GM12878 (cell line): ENCODE measurements at regions not wholly inside any gene's neighbourhood (a gene's known extent, or its start where the extent isn't known, plus 50 kb on each side); places are given as distances from the start of the nearest gene placed in this dataset.

Experiments
- ATAC-seq: fragments of 200-7000 bp; cut with Tn5 transposase; 3 replicates; pipeline ENCODE4 v1.9.1; 2020; ENCODE audit warnings: mild to moderate bottlenecking, moderate library complexity
- BruUV-seq: library from RNA; stranded (reverse); fragments of 400-500 nt; replicated peaks from 2 replicates; lab custom pipeline; 2021; lab: Mats Ljungman, UMichigan
- CTCF ChIA-PET: fragments of 300-600 bp; sonication (Branson Sonifier 250); formaldehyde crosslinking; extraction: SDS; loops from one replicate; lab custom pipeline; 2021; ENCODE audit warnings: inconsistent platforms; lab: Yijun Ruan, JAX
- POLR2A ChIA-PET: fragments of 350-600 bp; formaldehyde crosslinking; extraction: SDS; loops from one replicate; lab custom pipeline; 2021; ENCODE audit warnings: inconsistent platforms; lab: Charles Lee
- RAD21 ChIA-PET: fragments of 300-600 bp; sonication (Branson Sonifier 250); formaldehyde crosslinking; loops from one replicate; lab custom pipeline; 2023; ENCODE audit warnings: antibody characterized with exemption; ENCODE audit not compliant: unreplicated experiment; lab: Charles Lee
- SMC1A ChIA-PET: fragments of 300-600 bp; sonication (Branson Sonifier 250); formaldehyde crosslinking; loops from one replicate; lab custom pipeline; 2023; ENCODE audit not compliant: unreplicated experiment, uncharacterized antibody; lab: Charles Lee
- DNase-seq: peaks from one replicate; pipeline ENCODE4 v3.0.0-alpha.2; 2011; ENCODE audit warnings: low read depth, low spot score
- FAIRE-seq: peaks from 3 replicates; lab custom pipeline; 2011; peaks lifted over from hg19 to GRCh38; lab: Jason Lieb, UNC
- H2AFZ ChIP-seq: 2 replicates; pipeline ENCODE4 v1.6.0; 2011; ENCODE audit warnings: low read depth, low read length, control low read depth; ENCODE audit not compliant: control insufficient read depth
- H3K27ac ChIP-seq: 2 replicates; pipeline ENCODE4 v1.5.1; 2011; ENCODE audit warnings: control low read depth; ENCODE audit not compliant: control insufficient read depth, insufficient read depth
- H3K27me3 ChIP-seq, 2 experiments: replicated peaks in 1 of 2; 2 replicates each; pipeline versions ENCODE4 v1.6.0 to v1.6.1; 2011; ENCODE audit warnings: low read length in 1 of 2; ENCODE audit not compliant: control insufficient read depth in 2 of 2, insufficient read depth in 2 of 2
- H3K36me3 ChIP-seq, 2 experiments: 2 replicates each; pipeline ENCODE4 v1.5.1; 2011; ENCODE audit warnings: low read length in 1 of 2; ENCODE audit not compliant: control insufficient read depth in 2 of 2, insufficient read depth in 2 of 2
- H3K4me1 ChIP-seq: 2 replicates; pipeline ENCODE4 v1.6.1; 2011; ENCODE audit warnings: mild to moderate bottlenecking, low read length, moderate library complexity, mixed read lengths; ENCODE audit not compliant: control insufficient read depth, insufficient read depth
- H3K4me2 ChIP-seq: 2 replicates; pipeline ENCODE4 v1.6.0; 2011; ENCODE audit warnings: control low read depth; ENCODE audit not compliant: control insufficient read depth, insufficient read depth
- H3K4me3 ChIP-seq: fragments of 200-600 bp; sonication (generic); 2 replicates; pipeline ENCODE4 v1.5.1; 2016
- H3K79me2 ChIP-seq: 2 replicates; pipeline ENCODE4 v1.6.0; 2011; ENCODE audit warnings: low read length; ENCODE audit not compliant: control insufficient read depth, insufficient read depth
- H3K9ac ChIP-seq: 2 replicates; pipeline ENCODE4 v1.8.0; 2011; ENCODE audit warnings: low read length, control low read depth, mixed read lengths; ENCODE audit not compliant: control insufficient read depth, insufficient read depth
- H3K9me3 ChIP-seq: replicated peaks from 3 replicates; pipeline ENCODE4 v1.5.1; 2011; ENCODE audit warnings: mild to moderate bottlenecking, low read length; ENCODE audit not compliant: control insufficient read depth, insufficient read depth
- H4K20me1 ChIP-seq: 2 replicates; pipeline ENCODE4 v1.6.0; 2011; ENCODE audit not compliant: control insufficient read depth, insufficient read depth
- EED ChIP-seq: sonication (generic); IDR thresholded peaks from 2 replicates; pipeline ENCODE4 v1.6.1; 2016; ENCODE audit warnings: antibody characterized with exemption, low read depth
- EP300 ChIP-seq, 2 experiments: fragments of 150-350 bp in 1 of 2; IDR thresholded peaks; 2 replicates each; pipeline ENCODE4 v1.6.1; 2011 to 2012; ENCODE audit warnings: low read depth in 2 of 2, low read length in 2 of 2, borderline replicate concordance in 1 of 2, improper control_type of control experiment in 1 of 2, inconsistent platforms in 1 of 2; ENCODE audit not compliant: control insufficient read depth in 1 of 2
- GABPA ChIP-seq: IDR thresholded peaks from 2 replicates; pipeline ENCODE4 v1.6.1; 2014; ENCODE audit warnings: antibody characterized with exemption, low read depth, mild to moderate bottlenecking, inconsistent platforms
- IRF4 ChIP-seq: IDR thresholded peaks from 2 replicates; pipeline ENCODE4 v1.6.1; 2011; ENCODE audit warnings: low read depth, low read length
- MEF2A ChIP-seq: IDR thresholded peaks from 2 replicates; pipeline ENCODE4 v1.6.1; 2011; ENCODE audit warnings: low read depth, mild to moderate bottlenecking, low read length, moderate library complexity; ENCODE audit not compliant: insufficient read depth
- MLLT1 ChIP-seq: fragments of 450-650 bp; IDR thresholded peaks from 2 replicates; pipeline ENCODE4 v1.6.1; 2016; ENCODE audit warnings: mild to moderate bottlenecking
- RAD21 ChIP-seq: IDR thresholded peaks from 2 replicates; pipeline ENCODE4 v1.6.1; 2011; ENCODE audit warnings: mild to moderate bottlenecking, low read depth, low read length, moderate library complexity; ENCODE audit not compliant: insufficient read depth
- TAF1 ChIP-seq: IDR thresholded peaks from 2 replicates; pipeline ENCODE4 v1.6.1; 2011; ENCODE audit warnings: mild to moderate bottlenecking, low read depth, low read length, borderline replicate concordance
- ZBTB4 ChIP-seq: fragments of 450-650 bp; formaldehyde crosslinking; IDR thresholded peaks from 2 replicates; pipeline ENCODE4 v1.4.0; 2022; ENCODE audit warnings: mild to moderate bottlenecking, moderate library complexity
- WGBS: methylation state at CpG from one replicate; pipeline ENCODE4 v1.1.6; 2016; ENCODE audit warnings: low lambda C conversion rate; ENCODE audit not compliant: insufficient replicate concordance, insufficient coverage; ENCODE audit errors: missing lambda C conversion rate; 5-methylcytosine and 5-hydroxymethylcytosine counted together
- in situ Hi-C: fragments of 300-500 bp; cut with MboI; formaldehyde crosslinking; loops from 9 replicates; pipeline ENCODE4 v1.14.3; 2018; ENCODE audit warnings: mixed read lengths
- intact Hi-C: fragments of 100-400 bp; cut with micrococcal nuclease; formaldehyde crosslinking; loops from one replicate; pipeline ENCODE4 v1.14.2; 2022; ENCODE audit not compliant: unreplicated experiment
- TF ChIP-seq, protein P1 (sequence below): IDR thresholded peaks from 2 replicates; pipeline ENCODE4 v1.6.1; 2012; ENCODE audit warnings: low read depth, low read length, improper control_type of control experiment

DNA sequence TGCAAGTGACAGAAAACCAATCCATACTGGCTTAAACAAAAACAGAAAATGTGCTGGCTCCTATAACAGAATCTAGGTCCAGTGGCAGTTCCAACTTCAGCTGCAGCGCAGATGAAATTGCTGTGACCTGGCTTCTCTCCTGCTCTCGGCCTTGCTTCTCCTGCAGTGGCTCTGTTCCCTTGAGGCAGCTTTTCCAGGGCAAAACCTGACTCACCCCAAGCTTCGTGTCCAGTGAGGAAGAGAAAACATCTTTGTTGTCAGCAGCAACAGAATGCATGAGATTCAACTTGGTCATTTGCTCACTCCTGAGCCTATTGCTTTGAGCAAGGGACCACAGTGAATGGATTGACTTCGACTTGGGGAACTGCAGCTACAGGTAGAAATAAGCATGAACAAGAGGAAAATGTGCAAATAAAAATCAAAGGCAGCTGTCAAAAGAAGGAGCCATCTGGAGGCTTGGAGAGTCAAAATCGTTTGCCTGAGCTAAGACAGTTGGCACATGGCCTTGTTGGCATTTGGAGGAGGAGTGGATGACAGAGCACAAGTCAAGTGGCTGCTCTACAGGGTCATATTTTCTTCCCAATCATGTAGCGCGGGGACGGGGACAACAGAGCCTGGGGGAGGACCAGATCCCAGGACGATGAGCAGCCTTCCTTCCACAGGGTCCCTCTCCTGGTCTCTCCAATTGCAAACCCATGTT is 523.4 kb downstream of the FGF9 start:
- TF ChIP-seq TAF1 (no peak), MLLT1 (no peak), RAD21 (no peak), MEF2A (no peak), ZBTB4 (CRISPR knock-in tag) (no peak), GABPA (no peak), EED (no peak), EP300 (IDR thresholded peaks at IDR 0.05; ENCODE audit: borderline replicate concordance in 1 of 2, control insufficient read depth in 1 of 2, low read depth in 2 of 2, low read length in 2 of 2) (no peak), IRF4 (no peak)
- TF ChIP-seq, protein P1, sequence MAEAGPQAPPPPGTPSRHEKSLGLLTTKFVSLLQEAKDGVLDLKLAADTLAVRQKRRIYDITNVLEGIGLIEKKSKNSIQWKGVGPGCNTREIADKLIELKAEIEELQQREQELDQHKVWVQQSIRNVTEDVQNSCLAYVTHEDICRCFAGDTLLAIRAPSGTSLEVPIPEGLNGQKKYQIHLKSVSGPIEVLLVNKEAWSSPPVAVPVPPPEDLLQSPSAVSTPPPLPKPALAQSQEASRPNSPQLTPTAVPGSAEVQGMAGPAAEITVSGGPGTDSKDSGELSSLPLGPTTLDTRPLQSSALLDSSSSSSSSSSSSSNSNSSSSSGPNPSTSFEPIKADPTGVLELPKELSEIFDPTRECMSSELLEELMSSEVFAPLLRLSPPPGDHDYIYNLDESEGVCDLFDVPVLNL = no peak

More for the DNA sequence above, 523.4 kb downstream of the FGF9 start:
- no peak for FAIRE-seq
- RAD21 ChIA-PET = no interaction called here
- POLR2A ChIA-PET = no interaction called here
- Histone ChIP-seq H3K4me2 (no peak overlapping the region), H3K4me1 (no peaks in the 10 kb centered on the region), H4K20me1 (no peaks in the 10 kb centered on the region), H3K27me3 (no peaks in the 10 kb centered on the region), H2AFZ (no peak overlapping the region), H3K36me3 (no peaks in the 10 kb centered on the region), H3K4me3 (no peak overlapping the region), H3K9ac (no peak overlapping the region), H3K9me3 (no peaks in the 10 kb centered on the region), H3K79me2 (no peaks in the 10 kb centered on the region), H3K27ac (no peak overlapping the region)
- no peak for DNase-seq
- 48% methylated on average over 9 of the region's 9 CpGs for WGBS
- CTCF ChIA-PET = interaction anchor here (0.7 kb wide), 1 partner anchor 12 kb away, joined by 3 read pairs; no protein-coding TSS in a partner anchor
- BruUV-seq = no TSS peak
- in situ Hi-C loops (no loop called here), intact Hi-C loops (no loop called here)
- ATAC-seq = no peak
- SMC1A ChIA-PET = no interaction called here
